ENCODE measurements at regions not wholly inside any gene's neighbourhood (a gene's known extent, or its start where the extent isn't known, plus 50 kb on each side); places are given as distances from the start of the nearest gene placed in this dataset.

GRCh38 chr6:74863968-74864367 lies 341.9 kb downstream of the COL12A1 start:
- no peaks in the 10 kb centered on the region for H3K4me1 ChIP-seq (ENCODE audit: control insufficient read depth in 2 of 2, insufficient read depth in 2 of 2, low read length in 2 of 2)

GRCh38 chr6:74860456-74860855 lies 345.4 kb downstream of the COL12A1 start:
- H3K27me3 ChIP-seq (ENCODE audit: control insufficient read depth in 2 of 2, insufficient read depth in 2 of 2, low read length in 2 of 2): no peaks in the 10 kb centered on the region
- no peak overlapping the region for H3K4me3 ChIP-seq (ENCODE audit: low read length in 2 of 2)
- H3K27ac ChIP-seq (ENCODE audit: low read depth in 2 of 2, low read length in 2 of 2): no peak overlapping the region
- H3K4me1 ChIP-seq (ENCODE audit: control insufficient read depth in 2 of 2, insufficient read depth in 2 of 2, low read length in 2 of 2): no peaks in the 10 kb centered on the region
- no peaks in the 10 kb centered on the region for H3K36me3 ChIP-seq (ENCODE audit: control insufficient read depth in 2 of 2, insufficient read depth in 2 of 2, low read length in 2 of 2)
- no peak overlapping the region for H3K9ac ChIP-seq (ENCODE audit: low read depth in 1 of 2, low read length in 2 of 2)
- H3K9me3 ChIP-seq (ENCODE audit: control insufficient read depth in 2 of 2, low read length in 2 of 2): no peaks in the 10 kb centered on the region

More at GRCh38 chr6:74863968-74864367, 341.9 kb downstream of the COL12A1 start:
- no peaks in the 10 kb centered on the region for H3K36me3 ChIP-seq (ENCODE audit: control insufficient read depth in 2 of 2, insufficient read depth in 2 of 2, low read length in 2 of 2)
- H3K4me3 ChIP-seq (ENCODE audit: low read length in 2 of 2): no peak overlapping the region
- H3K27me3 ChIP-seq (ENCODE audit: control insufficient read depth in 2 of 2, insufficient read depth in 2 of 2, low read length in 2 of 2): no peaks in the 10 kb centered on the region
- no peak overlapping the region for H3K9ac ChIP-seq (ENCODE audit: low read depth in 1 of 2, low read length in 2 of 2)
- H3K27ac ChIP-seq (ENCODE audit: low read depth in 2 of 2, low read length in 2 of 2): no peak overlapping the region
- no peaks in the 10 kb centered on the region for H3K9me3 ChIP-seq (ENCODE audit: control insufficient read depth in 2 of 2, low read length in 2 of 2)

- Histone ChIP-seq H3K27ac (ENCODE audit: low read depth in 2 of 2, low read length in 2 of 2) (no peak overlapping the region), H3K4me1 (ENCODE audit: control insufficient read depth in 2 of 2, insufficient read depth in 2 of 2, low read length in 2 of 2) (no peaks in the 10 kb centered on the region), H3K27me3 (ENCODE audit: control insufficient read depth in 2 of 2, insufficient read depth in 2 of 2, low read length in 2 of 2) (no peaks in the 10 kb centered on the region), H3K36me3 (ENCODE audit: control insufficient read depth in 2 of 2, insufficient read depth in 2 of 2, low read length in 2 of 2) (no peaks in the 10 kb centered on the region), H3K4me3 (ENCODE audit: low read length in 2 of 2) (no peak overlapping the region), H3K9me3 (ENCODE audit: control insufficient read depth in 2 of 2, low read length in 2 of 2) (no peaks in the 10 kb centered on the region), H3K9ac (ENCODE audit: low read depth in 1 of 2, low read length in 2 of 2) (no peak overlapping the region)
Measured at GRCh38 chr6:74857157-74857556, 348.7 kb downstream of the COL12A1 start.

- H3K4me1 ChIP-seq (ENCODE audit: control insufficient read depth in 2 of 2, insufficient read depth in 2 of 2, low read length in 2 of 2): no peaks in the 10 kb centered on the region
- no peak overlapping the region for H3K9ac ChIP-seq (ENCODE audit: low read depth in 1 of 2, low read length in 2 of 2)
- no peaks in the 10 kb centered on the region for H3K27me3 ChIP-seq (ENCODE audit: control insufficient read depth in 2 of 2, insufficient read depth in 2 of 2, low read length in 2 of 2)
- no peak overlapping the region for H3K27ac ChIP-seq (ENCODE audit: low read depth in 2 of 2, low read length in 2 of 2)
- no peaks in the 10 kb centered on the region for H3K9me3 ChIP-seq (ENCODE audit: control insufficient read depth in 2 of 2, low read length in 2 of 2)
- no peaks in the 10 kb centered on the region for H3K36me3 ChIP-seq (ENCODE audit: control insufficient read depth in 2 of 2, insufficient read depth in 2 of 2, low read length in 2 of 2)
- no peak overlapping the region for H3K4me3 ChIP-seq (ENCODE audit: low read length in 2 of 2)
Measured at GRCh38 chr6:74853991-74854390, 351.9 kb downstream of the COL12A1 start.

GRCh38 chr6:74851596-74851995 lies 354.3 kb downstream of the COL12A1 start:
- Histone ChIP-seq H3K4me1 (ENCODE audit: control insufficient read depth in 2 of 2, insufficient read depth in 2 of 2, low read length in 2 of 2) (no peaks in the 10 kb centered on the region), H3K36me3 (ENCODE audit: control insufficient read depth in 2 of 2, insufficient read depth in 2 of 2, low read length in 2 of 2) (no peaks in the 10 kb centered on the region), H3K27ac (ENCODE audit: low read depth in 2 of 2, low read length in 2 of 2) (no peak overlapping the region), H3K4me3 (ENCODE audit: low read length in 2 of 2) (no peak overlapping the region), H3K9me3 (ENCODE audit: control insufficient read depth in 2 of 2, low read length in 2 of 2) (no peaks in the 10 kb centered on the region), H3K9ac (ENCODE audit: low read depth in 1 of 2, low read length in 2 of 2) (no peak overlapping the region), H3K27me3 (ENCODE audit: control insufficient read depth in 2 of 2, insufficient read depth in 2 of 2, low read length in 2 of 2) (no peaks in the 10 kb centered on the region)

- no peak overlapping the region for H3K4me3 ChIP-seq (ENCODE audit: low read length in 2 of 2)
- H3K36me3 ChIP-seq (ENCODE audit: control insufficient read depth in 2 of 2, insufficient read depth in 2 of 2, low read length in 2 of 2): no peaks in the 10 kb centered on the region
- no peak overlapping the region for H3K27ac ChIP-seq (ENCODE audit: low read depth in 2 of 2, low read length in 2 of 2)
Measured at GRCh38 chr6:74840953-74841352, 364.9 kb downstream of the COL12A1 start.

GRCh38 chr6:74834967-74835366 lies 370.9 kb downstream of the COL12A1 start:
- Histone ChIP-seq H3K36me3 (ENCODE audit: control insufficient read depth in 2 of 2, insufficient read depth in 2 of 2, low read length in 2 of 2) (no peaks in the 10 kb centered on the region), H3K9ac (ENCODE audit: low read depth in 1 of 2, low read length in 2 of 2) (no peak overlapping the region), H3K4me3 (ENCODE audit: low read length in 2 of 2) (no peak overlapping the region), H3K9me3 (ENCODE audit: control insufficient read depth in 2 of 2, low read length in 2 of 2) (no peaks in the 10 kb centered on the region), H3K27me3 (ENCODE audit: control insufficient read depth in 2 of 2, insufficient read depth in 2 of 2, low read length in 2 of 2) (no peaks in the 10 kb centered on the region), H3K27ac (ENCODE audit: low read depth in 2 of 2, low read length in 2 of 2) (no peak overlapping the region), H3K4me1 (ENCODE audit: control insufficient read depth in 2 of 2, insufficient read depth in 2 of 2, low read length in 2 of 2) (no peaks in the 10 kb centered on the region)

More at GRCh38 chr6:74840953-74841352, 364.9 kb downstream of the COL12A1 start:
- no peaks in the 10 kb centered on the region for H3K27me3 ChIP-seq (ENCODE audit: control insufficient read depth in 2 of 2, insufficient read depth in 2 of 2, low read length in 2 of 2)
- no peaks in the 10 kb centered on the region for H3K4me1 ChIP-seq (ENCODE audit: control insufficient read depth in 2 of 2, insufficient read depth in 2 of 2, low read length in 2 of 2)
- no peak overlapping the region for H3K9ac ChIP-seq (ENCODE audit: low read depth in 1 of 2, low read length in 2 of 2)
- peaks cover 0 to 3% of the 10 kb centered on the region in 2 donors for H3K9me3 ChIP-seq (ENCODE audit: control insufficient read depth in 2 of 2, low read length in 2 of 2)

- Histone ChIP-seq H3K4me3 (ENCODE audit: low read length in 2 of 2) (no peak overlapping the region), H3K36me3 (ENCODE audit: control insufficient read depth in 2 of 2, insufficient read depth in 2 of 2, low read length in 2 of 2) (no peaks in the 10 kb centered on the region), H3K27me3 (ENCODE audit: control insufficient read depth in 2 of 2, insufficient read depth in 2 of 2, low read length in 2 of 2) (no peaks in the 10 kb centered on the region), H3K4me1 (ENCODE audit: control insufficient read depth in 2 of 2, insufficient read depth in 2 of 2, low read length in 2 of 2) (no peaks in the 10 kb centered on the region), H3K27ac (ENCODE audit: low read depth in 2 of 2, low read length in 2 of 2) (no peak overlapping the region), H3K9me3 (ENCODE audit: control insufficient read depth in 2 of 2, low read length in 2 of 2) (no peaks in the 10 kb centered on the region), H3K9ac (ENCODE audit: low read depth in 1 of 2, low read length in 2 of 2) (no peak overlapping the region)
Measured at GRCh38 chr6:74826263-74826662, 379.6 kb downstream of the COL12A1 start.

GRCh38 chr6:74814440-74814839 lies 391.4 kb downstream of the COL12A1 start:
- Histone ChIP-seq H3K27ac (ENCODE audit: low read depth in 2 of 2, low read length in 2 of 2) (no peak overlapping the region), H3K9ac (ENCODE audit: low read depth in 1 of 2, low read length in 2 of 2) (no peak overlapping the region), H3K9me3 (ENCODE audit: control insufficient read depth in 2 of 2, low read length in 2 of 2) (peaks cover 0 to 2% of the 10 kb centered on the region in 2 donors), H3K4me3 (ENCODE audit: low read length in 2 of 2) (no peak overlapping the region), H3K36me3 (ENCODE audit: control insufficient read depth in 2 of 2, insufficient read depth in 2 of 2, low read length in 2 of 2) (no peaks in the 10 kb centered on the region), H3K27me3 (ENCODE audit: control insufficient read depth in 2 of 2, insufficient read depth in 2 of 2, low read length in 2 of 2) (no peaks in the 10 kb centered on the region), H3K4me1 (ENCODE audit: control insufficient read depth in 2 of 2, insufficient read depth in 2 of 2, low read length in 2 of 2) (no peaks in the 10 kb centered on the region)

GRCh38 chr6:74807674-74808073 lies 398.2 kb downstream of the COL12A1 start:
- no peak overlapping the region for H3K27ac ChIP-seq (ENCODE audit: low read depth in 2 of 2, low read length in 2 of 2)
- H3K4me1 ChIP-seq (ENCODE audit: control insufficient read depth in 2 of 2, insufficient read depth in 2 of 2, low read length in 2 of 2): no peaks in the 10 kb centered on the region
- no peaks in the 10 kb centered on the region for H3K36me3 ChIP-seq (ENCODE audit: control insufficient read depth in 2 of 2, insufficient read depth in 2 of 2, low read length in 2 of 2)
- no peak overlapping the region for H3K9ac ChIP-seq (ENCODE audit: low read depth in 1 of 2, low read length in 2 of 2)
- no peaks in the 10 kb centered on the region for H3K9me3 ChIP-seq (ENCODE audit: control insufficient read depth in 2 of 2, low read length in 2 of 2)
- no peak overlapping the region for H3K4me3 ChIP-seq (ENCODE audit: low read length in 2 of 2)
- no peaks in the 10 kb centered on the region for H3K27me3 ChIP-seq (ENCODE audit: control insufficient read depth in 2 of 2, insufficient read depth in 2 of 2, low read length in 2 of 2)
